Ovary (tissue), 3 donors: ENCODE measurements at regions not wholly inside any gene's neighbourhood (a gene's known extent, or its start where the extent isn't known, plus 50 kb on each side); places are given as distances from the start of the nearest gene placed in this dataset.

Experiments
- POLR2A ChIP-seq: fragments of 450-650 bp; IDR thresholded peaks from one replicate; pipeline ENCODE4 v1.6.1; 2017; ENCODE audit warnings: antibody characterized with exemption, mild to moderate bottlenecking, moderate library complexity
- TF ChIP-seq, protein P1 (sequence below), 3 donors: fragments of 450-650 bp in 2 of 3; fragments of 200-600 bp in 1 of 3; IDR thresholded peaks; one replicate each; pipeline versions ENCODE4 v1.5.1 to v1.8.0; 2016 to 2022; ENCODE audit warnings: antibody characterized with exemption in 3 of 3, mild to moderate bottlenecking in 1 of 3
- donor health status: DM: no; HTN: no; CAD: no.

DNA sequence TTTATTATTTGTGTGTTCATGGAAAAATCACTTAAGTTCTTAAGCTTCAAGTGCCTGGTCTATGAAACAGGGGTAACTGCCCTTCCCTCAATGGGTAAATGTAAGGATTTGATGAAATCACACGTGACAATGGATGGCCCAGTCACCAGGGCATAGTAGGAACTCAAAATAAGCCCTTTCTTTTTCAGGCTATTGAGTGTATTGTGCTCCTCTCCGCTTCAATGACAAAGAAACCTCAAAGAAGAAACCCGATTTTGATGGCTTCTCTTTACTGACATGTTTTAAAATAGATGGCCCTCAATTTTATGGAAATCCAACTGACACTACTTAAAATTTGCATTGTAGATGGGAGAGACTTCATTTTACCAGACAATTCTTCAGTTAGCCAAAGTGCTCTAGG is 543.5 kb downstream of the OMA1 start:
- TF ChIP-seq, protein P1, sequence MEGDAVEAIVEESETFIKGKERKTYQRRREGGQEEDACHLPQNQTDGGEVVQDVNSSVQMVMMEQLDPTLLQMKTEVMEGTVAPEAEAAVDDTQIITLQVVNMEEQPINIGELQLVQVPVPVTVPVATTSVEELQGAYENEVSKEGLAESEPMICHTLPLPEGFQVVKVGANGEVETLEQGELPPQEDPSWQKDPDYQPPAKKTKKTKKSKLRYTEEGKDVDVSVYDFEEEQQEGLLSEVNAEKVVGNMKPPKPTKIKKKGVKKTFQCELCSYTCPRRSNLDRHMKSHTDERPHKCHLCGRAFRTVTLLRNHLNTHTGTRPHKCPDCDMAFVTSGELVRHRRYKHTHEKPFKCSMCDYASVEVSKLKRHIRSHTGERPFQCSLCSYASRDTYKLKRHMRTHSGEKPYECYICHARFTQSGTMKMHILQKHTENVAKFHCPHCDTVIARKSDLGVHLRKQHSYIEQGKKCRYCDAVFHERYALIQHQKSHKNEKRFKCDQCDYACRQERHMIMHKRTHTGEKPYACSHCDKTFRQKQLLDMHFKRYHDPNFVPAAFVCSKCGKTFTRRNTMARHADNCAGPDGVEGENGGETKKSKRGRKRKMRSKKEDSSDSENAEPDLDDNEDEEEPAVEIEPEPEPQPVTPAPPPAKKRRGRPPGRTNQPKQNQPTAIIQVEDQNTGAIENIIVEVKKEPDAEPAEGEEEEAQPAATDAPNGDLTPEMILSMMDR (IDR thresholded peaks at IDR 0.05), result no peak
- TF ChIP-seq POLR2A, result no peak
